Mesothelial cell of epicardium (in vitro differentiated cells): ENCODE measurements at regions not wholly inside any gene's neighbourhood (a gene's known extent, or its start where the extent isn't known, plus 50 kb on each side); places are given as distances from the start of the nearest gene placed in this dataset.

ENCODE experiments used
- DNase-seq, 2 experiments: peaks; one replicate each; pipeline ENCODE4 v3.0.0; 2021; ENCODE audit warnings: low spot score in 2 of 2; ENCODE audit not compliant: unreplicated experiment in 2 of 2
- H3K27ac Mint-ChIP-seq: 2 replicates; pipeline ENCODE4 v1.8.0; 2021; ENCODE audit warnings: mixed read lengths
- H3K27me3 Mint-ChIP-seq: 2 replicates; pipeline ENCODE4 v1.8.0; 2021; ENCODE audit warnings: low read depth, mixed read lengths
- H3K36me3 Mint-ChIP-seq: 2 replicates; pipeline ENCODE4 v1.8.0; 2021; ENCODE audit warnings: mixed read lengths
- H3K4me1 Mint-ChIP-seq: 2 replicates; pipeline ENCODE4 v1.8.0; 2021; ENCODE audit warnings: mixed read lengths
- H3K4me3 Mint-ChIP-seq: 2 replicates; pipeline ENCODE4 v1.8.0; 2021; ENCODE audit warnings: mild to moderate bottlenecking, moderate library complexity, mixed read lengths
- H3K9me3 Mint-ChIP-seq: 2 replicates; pipeline ENCODE4 v1.8.0; 2021; ENCODE audit warnings: mixed read lengths
- CTCF ChIP-seq: fragments of 200-600 bp; sonication (generic); IDR thresholded peaks from one replicate; pipeline ENCODE4 v1.5.0; 2021; ENCODE audit warnings: antibody characterized with exemption; ENCODE audit not compliant: unreplicated experiment

GRCh38 chr18:78411539-78411938 is 568.1 kb upstream of the SALL3 start:
- no peaks in the 10 kb centered on the region for H3K9me3 Mint-ChIP-seq
- peaks cover 47% of the 10 kb centered on the region for H3K27me3 Mint-ChIP-seq

GRCh38 chr18:78414302-78414701 is 565.3 kb upstream of the SALL3 start:
- Mint-ChIP-seq H3K36me3 (no peaks in the 10 kb centered on the region), H3K4me1 (no peaks in the 10 kb centered on the region), H3K4me3 (no peak overlapping the region), H3K9me3 (no peaks in the 10 kb centered on the region), H3K27me3 (peaks cover 40% of the 10 kb centered on the region), H3K27ac (no peak overlapping the region)
- no peak for TF ChIP-seq CTCF
- peak in 1 of 2 experiments; percentile 17 for DNase-seq

More at GRCh38 chr18:78411539-78411938, 568.1 kb upstream of the SALL3 start:
- Mint-ChIP-seq H3K4me3 (no peak overlapping the region), H3K4me1 (peaks cover 2% of the 10 kb centered on the region), H3K36me3 (no peaks in the 10 kb centered on the region), H3K27ac (no peak overlapping the region)
- no peak for TF ChIP-seq CTCF
- DNase-seq, result no peak

GRCh38 chr18:78416853-78417252 is 562.8 kb upstream of the SALL3 start:
- H3K4me3 Mint-ChIP-seq, result no peak overlapping the region
- H3K27me3 Mint-ChIP-seq, result peaks cover 44% of the 10 kb centered on the region
- H3K4me1 Mint-ChIP-seq, result no peaks in the 10 kb centered on the region
- TF ChIP-seq CTCF, result no peak
- H3K27ac Mint-ChIP-seq, result no peak overlapping the region
- no peak for DNase-seq
- H3K9me3 Mint-ChIP-seq, result no peaks in the 10 kb centered on the region
- no peaks in the 10 kb centered on the region for H3K36me3 Mint-ChIP-seq

- H3K4me3 Mint-ChIP-seq, result no peak overlapping the region
- no peak for DNase-seq
- H3K4me1 Mint-ChIP-seq, result no peaks in the 10 kb centered on the region
- no peak overlapping the region for H3K27ac Mint-ChIP-seq
- H3K36me3 Mint-ChIP-seq, result no peaks in the 10 kb centered on the region
- TF ChIP-seq CTCF, result no peak
- no peaks in the 10 kb centered on the region for H3K9me3 Mint-ChIP-seq
- H3K27me3 Mint-ChIP-seq, result peaks cover 51% of the 10 kb centered on the region
These were observed 561.2 kb upstream of the SALL3 start for GRCh38 chr18:78418379-78418778.

GRCh38 chr18:78419171-78419570 is 560.4 kb upstream of the SALL3 start:
- Mint-ChIP-seq H3K4me3 (no peak overlapping the region), H3K36me3 (no peaks in the 10 kb centered on the region), H3K27ac (no peak overlapping the region), H3K4me1 (no peaks in the 10 kb centered on the region), H3K27me3 (peaks cover 48% of the 10 kb centered on the region), H3K9me3 (no peaks in the 10 kb centered on the region)
- TF ChIP-seq CTCF, result no peak
- DNase-seq, result no peak

- TF ChIP-seq CTCF, result no peak
- Mint-ChIP-seq H3K4me1 (peaks cover 2% of the 10 kb centered on the region), H3K27ac (no peak overlapping the region), H3K9me3 (no peaks in the 10 kb centered on the region), H3K4me3 (no peak overlapping the region), H3K36me3 (no peaks in the 10 kb centered on the region), H3K27me3 (peaks cover 52% of the 10 kb centered on the region)
- peak in 1 of 2 experiments; percentile 25 for DNase-seq
These were observed 559.5 kb upstream of the SALL3 start for GRCh38 chr18:78420116-78420515.
